AG20443 (cell line): ENCODE measurements at regions not wholly inside any gene's neighbourhood (a gene's known extent, or its start where the extent isn't known, plus 50 kb on each side); places are given as distances from the start of the nearest gene placed in this dataset.

Experiments
- DNase-seq: peaks from one replicate; pipeline ENCODE4 v3.0.0; 2012; ENCODE audit warnings: low spot score, mixed read lengths

GRCh38 chr18:67742525-67742924 lies 226.0 kb upstream of the DSEL start:
- DNase-seq = no peak

GRCh38 chr18:67735506-67735905 lies 219.0 kb upstream of the DSEL start:
- no peak for DNase-seq

DNA sequence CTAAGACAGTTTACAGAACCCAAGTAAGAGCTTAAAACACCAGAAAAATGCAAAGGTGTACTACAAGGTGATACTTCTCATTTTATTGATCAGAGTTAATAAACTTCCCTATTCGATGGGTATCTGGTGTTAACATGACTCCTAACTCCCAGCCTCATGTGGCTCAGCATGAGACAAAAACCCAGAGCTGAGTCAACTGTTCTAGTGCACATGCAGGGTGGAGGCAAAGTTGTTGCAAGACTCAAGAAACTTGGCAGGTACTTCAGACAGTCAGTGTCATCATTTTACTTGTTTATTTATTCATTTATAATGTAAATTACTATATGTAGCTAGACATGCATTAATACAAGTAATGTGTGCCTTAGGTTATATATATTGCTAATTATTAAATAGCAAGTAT lies 216.6 kb upstream of the DSEL start:
- DNase-seq = peak; percentile 62

DNA sequence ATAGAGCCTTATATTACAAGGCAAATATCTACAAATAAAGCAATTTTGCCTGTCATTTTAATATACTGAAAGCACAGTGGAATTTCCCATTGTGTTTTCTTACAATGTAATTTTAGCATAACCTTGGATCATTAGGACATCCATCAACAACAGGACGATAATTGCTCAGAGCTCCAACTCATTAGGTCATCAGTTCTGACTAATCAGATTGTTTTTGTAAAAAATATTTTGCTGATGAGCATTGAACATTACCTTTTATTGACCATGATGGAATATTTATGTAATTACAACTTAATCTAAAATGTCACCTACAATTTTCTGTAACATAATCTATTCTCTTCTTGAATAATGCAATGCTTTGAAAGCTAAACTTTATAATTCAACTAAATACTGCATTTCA lies 215.3 kb upstream of the DSEL start:
- DNase-seq = peak; percentile 10

DNA sequence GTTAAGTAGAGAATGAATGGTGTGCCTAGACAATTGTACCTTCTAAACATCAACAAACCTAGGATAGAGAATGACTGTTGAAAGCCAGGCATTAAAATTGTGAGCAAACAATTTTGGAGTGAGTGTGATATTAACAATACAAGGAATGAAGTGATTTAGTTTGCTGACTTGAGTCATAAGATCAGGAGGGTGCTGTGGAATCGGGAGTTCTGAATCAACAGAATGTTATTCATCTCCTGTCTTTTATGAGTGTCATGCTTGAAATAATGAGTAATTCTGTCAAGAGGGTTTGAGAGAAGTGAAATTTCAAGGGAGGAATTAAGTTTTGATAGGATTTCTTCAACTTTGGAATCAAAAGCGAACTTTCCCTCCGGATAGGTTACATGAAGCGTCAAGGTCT lies 214.4 kb upstream of the DSEL start:
- DNase-seq = peak; percentile 30

DNA sequence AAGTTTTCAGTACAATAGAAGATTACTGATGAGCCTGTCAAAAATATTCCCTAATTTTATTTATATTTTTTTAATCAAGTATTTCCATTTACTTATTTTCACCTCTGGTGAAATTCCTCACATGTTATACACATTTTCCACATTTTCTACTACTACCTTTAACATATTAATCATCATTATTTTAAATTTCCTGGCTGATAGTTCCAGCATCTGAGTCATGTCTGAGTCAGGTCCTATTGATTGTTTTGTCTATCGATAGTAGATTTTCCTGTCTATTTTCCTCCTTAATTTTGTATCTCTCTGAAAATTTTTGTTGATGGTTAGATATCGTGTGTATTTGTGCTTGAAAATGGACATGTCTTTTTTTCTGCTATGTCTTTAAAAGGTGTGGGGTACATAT lies 211.8 kb upstream of the DSEL start:
- no peak for DNase-seq

- no peak for DNase-seq
Observed at GRCh38 chr18:67726882-67727281, 210.4 kb upstream of the DSEL start.

GRCh38 chr18:67717800-67718199 lies 201.3 kb upstream of the DSEL start:
- DNase-seq = no peak

GRCh38 chr18:67715567-67715966 lies 199.0 kb upstream of the DSEL start:
- DNase-seq = no peak

GRCh38 chr18:67710639-67711038 lies 194.1 kb upstream of the DSEL start:
- DNase-seq = no peak

- DNase-seq = no peak
Observed at GRCh38 chr18:67705748-67706147, 189.2 kb upstream of the DSEL start.

- DNase-seq = no peak
Observed at GRCh38 chr18:67695684-67696083, 179.2 kb upstream of the DSEL start.

- DNase-seq = no peak
Observed at GRCh38 chr18:67694787-67695186, 178.3 kb upstream of the DSEL start.

- no peak for DNase-seq
Observed at GRCh38 chr18:67692811-67693210, 176.3 kb upstream of the DSEL start.

- DNase-seq = no peak
Observed at GRCh38 chr18:67682516-67682915, 166.0 kb upstream of the DSEL start.

- DNase-seq = no peak
Observed at GRCh38 chr18:67677489-67677888, 161.0 kb upstream of the DSEL start.

DNA sequence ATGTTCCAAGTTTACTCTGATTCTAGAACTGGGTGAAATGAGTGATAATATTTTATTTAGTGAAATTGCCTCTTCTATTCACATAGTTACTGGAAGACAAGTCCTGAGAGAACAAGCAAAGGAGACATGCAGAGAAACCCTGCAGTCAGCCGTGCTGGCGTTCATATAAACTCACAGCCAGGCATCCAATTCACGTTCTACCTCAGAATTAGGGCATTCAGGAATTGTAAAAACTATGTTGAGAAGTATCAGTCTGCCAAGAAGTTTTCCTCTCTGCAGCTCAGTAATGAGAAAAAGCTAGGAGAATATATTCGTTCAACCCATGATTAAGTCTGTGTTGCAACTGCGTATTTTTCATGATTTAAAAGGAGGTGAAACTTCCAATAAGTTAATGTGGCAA lies 156.2 kb upstream of the DSEL start:
- DNase-seq = peak; percentile 17

DNA sequence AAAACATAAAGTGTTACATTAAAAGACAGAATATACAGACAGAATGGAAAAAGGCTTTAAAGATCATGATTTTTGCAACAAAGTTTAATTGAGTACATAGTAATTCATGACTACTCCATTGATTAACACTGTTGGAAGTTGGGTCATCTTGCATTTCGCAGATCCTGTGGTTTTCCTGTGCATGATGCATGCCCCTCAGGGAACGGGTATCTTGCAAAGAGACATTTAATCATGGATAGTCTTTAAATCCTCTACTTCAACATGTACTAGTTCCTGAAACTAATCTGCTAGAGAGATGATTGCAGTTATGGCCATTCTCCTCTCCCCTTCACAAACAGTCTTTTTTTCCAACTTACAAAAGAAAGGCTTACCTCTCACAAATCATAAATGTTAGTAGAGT lies 155.6 kb upstream of the DSEL start:
- peak; percentile 17 for DNase-seq

GRCh38 chr18:67670024-67670543 lies 153.6 kb upstream of the DSEL start:
- peak; percentile 53 for DNase-seq

DNA sequence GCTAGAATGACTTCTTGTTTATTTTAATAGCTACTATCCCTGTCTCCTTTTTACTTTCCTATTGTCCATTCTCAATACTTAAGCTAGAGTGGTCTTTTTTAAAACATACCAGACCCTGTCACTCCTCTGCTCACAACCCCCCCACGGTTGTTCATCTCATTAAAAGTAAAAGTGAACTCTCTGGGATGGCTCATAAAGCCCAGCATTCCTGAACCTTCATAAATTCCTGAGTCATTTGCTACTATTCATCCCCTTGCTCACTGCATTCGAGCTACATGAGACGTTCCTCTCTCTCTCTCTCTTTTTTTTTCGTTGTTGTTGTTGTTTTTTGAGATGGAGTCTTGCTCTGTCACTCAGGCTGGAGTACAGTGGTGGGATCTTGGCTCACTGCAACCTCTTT lies 148.7 kb upstream of the DSEL start:
- peak; percentile 27 for DNase-seq

GRCh38 chr18:67662996-67663395 lies 146.5 kb upstream of the DSEL start:
- no peak for DNase-seq

DNA sequence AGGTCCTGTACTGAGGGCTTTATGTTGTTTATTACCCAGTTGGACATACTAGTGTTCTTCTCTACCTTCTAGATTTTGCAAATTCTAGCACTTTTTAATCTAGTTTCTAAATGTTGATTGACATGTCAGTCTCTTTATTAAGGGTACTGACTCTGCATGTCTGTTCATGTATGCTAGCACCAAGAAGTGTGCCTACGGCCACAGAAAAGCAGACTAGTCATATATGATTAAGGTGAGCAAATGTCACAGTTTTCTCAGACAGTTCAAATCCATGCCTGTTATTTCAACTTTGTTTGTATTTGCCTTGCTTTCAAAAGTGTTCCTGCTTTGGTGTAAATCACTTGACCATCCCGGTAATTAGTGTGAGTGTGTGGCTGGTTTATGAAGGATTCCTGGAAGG lies 145.0 kb upstream of the DSEL start:
- no peak for DNase-seq

- DNase-seq = no peak
Observed at GRCh38 chr18:67654101-67654500, 137.6 kb upstream of the DSEL start.

DNA sequence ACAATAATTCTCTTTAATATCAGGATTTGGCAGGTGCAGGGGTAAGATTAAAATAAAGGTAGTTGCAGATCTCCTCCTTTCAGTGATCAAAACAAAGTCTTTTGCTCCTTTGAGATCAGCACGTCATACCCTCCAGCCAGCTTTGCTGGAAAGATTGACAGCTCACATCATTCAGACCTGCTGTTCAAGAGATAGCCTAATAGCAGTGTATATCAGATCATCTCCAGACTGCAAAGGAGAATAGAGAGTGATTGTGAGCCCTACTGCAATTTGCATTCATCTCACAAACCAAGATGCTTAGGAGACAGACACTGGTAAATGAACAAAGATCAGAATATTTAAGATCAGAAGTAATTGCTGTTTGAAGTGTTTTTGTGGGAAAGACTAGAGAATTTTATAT lies 135.8 kb upstream of the DSEL start:
- DNase-seq = no peak

DNA sequence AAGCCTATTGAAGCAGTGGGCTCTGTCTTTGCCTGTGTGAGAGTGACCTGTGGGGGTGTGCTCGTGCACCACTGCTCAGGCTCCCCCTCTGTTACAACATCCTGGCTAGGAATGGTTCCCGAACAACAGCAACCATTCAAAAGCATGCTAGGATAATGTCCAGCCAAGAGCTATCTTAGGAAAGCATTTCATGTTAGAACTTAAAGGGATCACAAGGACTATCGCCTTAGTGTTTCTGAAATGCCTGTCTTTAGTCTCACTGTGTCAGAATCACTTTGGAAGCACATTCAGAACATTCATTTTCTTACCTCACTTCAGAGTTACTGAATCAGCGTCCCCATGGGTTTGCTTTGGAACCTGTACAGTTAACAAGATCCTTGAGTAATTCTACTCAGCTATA lies 134.9 kb upstream of the DSEL start:
- DNase-seq = peak; percentile 53
